HG03196 (cell line): ENCODE measurements at regions not wholly inside any gene's neighbourhood (a gene's known extent, or its start where the extent isn't known, plus 50 kb on each side); places are given as distances from the start of the nearest gene placed in this dataset.
"Not testable (repeated sequence)": the region's sequence is repeated elsewhere in the genome, so short reads cannot be mapped to it uniquely, and the experiment has no call there.

Source experiments
- ATAC-seq: cut with Tn5 transposase; IDR thresholded peaks from one replicate; pipeline ENCODE4 v1.9.1; 2021; ENCODE audit not compliant: unreplicated experiment

- no peak for ATAC-seq
These were observed 488.4 kb upstream of the JAG1 start for GRCh38 chr20:11162026-11162775.

GRCh38 chr20:11165789-11166188, 492.0 kb upstream of the JAG1 start:
- ATAC-seq, result no peak

GRCh38 chr20:11166712-11167111, 492.9 kb upstream of the JAG1 start:
- ATAC-seq, result no peak

GRCh38 chr20:11168026-11168425, 494.2 kb upstream of the JAG1 start:
- no peak for ATAC-seq

GRCh38 chr20:11170025-11170424, 496.2 kb upstream of the JAG1 start:
- no peak for ATAC-seq

- ATAC-seq, result no peak
These were observed 496.8 kb upstream of the JAG1 start for GRCh38 chr20:11170565-11170964.

- no peak for ATAC-seq
These were observed 499.1 kb upstream of the JAG1 start for GRCh38 chr20:11172881-11173280.

GRCh38 chr20:11173916-11174315, 500.1 kb upstream of the JAG1 start:
- no peak for ATAC-seq

GRCh38 chr20:11174861-11175260, 501.1 kb upstream of the JAG1 start:
- no peak for ATAC-seq

GRCh38 chr20:11176431-11176830, 502.6 kb upstream of the JAG1 start:
- ATAC-seq, result no peak

- no peak for ATAC-seq
These were observed 505.3 kb upstream of the JAG1 start for GRCh38 chr20:11178946-11179654.

- ATAC-seq, result no peak
These were observed 506.4 kb upstream of the JAG1 start for GRCh38 chr20:11180186-11180585.

- ATAC-seq, result not testable (repeated sequence)
These were observed 507.3 kb upstream of the JAG1 start for GRCh38 chr20:11181129-11181528.

- no peak for ATAC-seq
These were observed 508.2 kb upstream of the JAG1 start for GRCh38 chr20:11181966-11182365.

- no peak for ATAC-seq
These were observed 508.9 kb upstream of the JAG1 start for GRCh38 chr20:11182720-11183119.

GRCh38 chr20:11186301-11187008, 512.7 kb upstream of the JAG1 start:
- ATAC-seq, result no peak

GRCh38 chr20:11188843-11189603, 515.2 kb upstream of the JAG1 start:
- ATAC-seq, result no peak

GRCh38 chr20:11190741-11191140, 516.9 kb upstream of the JAG1 start:
- no peak for ATAC-seq

- no peak for ATAC-seq
These were observed 518.3 kb upstream of the JAG1 start for GRCh38 chr20:11192106-11192505.

- ATAC-seq, result no peak
These were observed 519.4 kb upstream of the JAG1 start for GRCh38 chr20:11193241-11193640.

GRCh38 chr20:11195169-11195568, 521.4 kb upstream of the JAG1 start:
- no peak for ATAC-seq
